Muscle layer of colon (tissue), 2 donors: ENCODE measurements at regions not wholly inside any gene's neighbourhood (a gene's known extent, or its start where the extent isn't known, plus 50 kb on each side); places are given as distances from the start of the nearest gene placed in this dataset.
"Not testable (repeated sequence)": the region's sequence is repeated elsewhere in the genome, so short reads cannot be mapped to it uniquely, and the experiment has no call there.

Experiments
- H3K27ac ChIP-seq: one replicate; pipeline ENCODE4 v1.7.0; 2013; ENCODE audit warnings: low read depth, mild to moderate bottlenecking, low read length, moderate library complexity
- H3K27me3 ChIP-seq, 2 donors: one replicate each; pipeline ENCODE4 v1.7.0; 2013; ENCODE audit warnings: low read length in 2 of 2, mild to moderate bottlenecking in 2 of 2; ENCODE audit not compliant: insufficient read depth in 2 of 2, control insufficient read depth in 1 of 2
- H3K36me3 ChIP-seq: one replicate; pipeline ENCODE4 v1.7.0; 2013; ENCODE audit warnings: mild to moderate bottlenecking, low read length; ENCODE audit not compliant: insufficient read depth
- H3K4me1 ChIP-seq: one replicate; pipeline ENCODE4 v1.7.0; 2013; ENCODE audit warnings: mild to moderate bottlenecking, low read length; ENCODE audit not compliant: insufficient read depth
- H3K4me3 ChIP-seq, 2 donors: one replicate each; pipeline ENCODE4 v1.7.0; 2013; ENCODE audit warnings: low read length in 2 of 2, low read depth in 1 of 2, mild to moderate bottlenecking in 1 of 2, moderate library complexity in 1 of 2
- H3K9ac ChIP-seq: one replicate; pipeline ENCODE4 v1.7.0; 2013; ENCODE audit warnings: low read length
- H3K9me3 ChIP-seq: one replicate; pipeline ENCODE4 v1.7.0; 2013; ENCODE audit warnings: mild to moderate bottlenecking, low read length
- donor health status: abdominal sarcoma.
- donor health status: Adenocarcinoma of cecum.

DNA sequence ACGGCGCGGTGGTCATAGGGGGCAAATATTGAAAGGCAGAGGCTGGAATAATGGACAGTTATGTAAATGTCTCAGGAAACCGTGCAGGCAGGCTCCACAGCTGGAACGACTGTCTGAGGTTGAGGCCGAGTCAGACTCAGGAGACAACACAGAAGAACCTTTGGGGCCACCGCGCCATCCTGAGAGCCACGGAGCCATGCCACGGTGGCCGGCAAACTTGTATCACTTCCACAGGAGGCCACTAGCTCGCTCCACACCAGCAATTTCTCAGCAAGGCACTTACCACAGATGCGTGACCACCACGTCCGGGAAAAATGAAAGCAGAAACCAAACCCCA is 156.7 kb upstream of the SALL3 start:
- no peaks in the 10 kb centered on the region for H3K36me3 ChIP-seq
- no peak overlapping the region for H3K27ac ChIP-seq
- H3K4me1 ChIP-seq: no peaks in the 10 kb centered on the region
- H3K9ac ChIP-seq: no peak overlapping the region
- H3K4me3 ChIP-seq: no peak overlapping the region
- no peaks in the 10 kb centered on the region for H3K9me3 ChIP-seq
- peaks cover 0 to 8% of the 10 kb centered on the region in 2 donors for H3K27me3 ChIP-seq

DNA sequence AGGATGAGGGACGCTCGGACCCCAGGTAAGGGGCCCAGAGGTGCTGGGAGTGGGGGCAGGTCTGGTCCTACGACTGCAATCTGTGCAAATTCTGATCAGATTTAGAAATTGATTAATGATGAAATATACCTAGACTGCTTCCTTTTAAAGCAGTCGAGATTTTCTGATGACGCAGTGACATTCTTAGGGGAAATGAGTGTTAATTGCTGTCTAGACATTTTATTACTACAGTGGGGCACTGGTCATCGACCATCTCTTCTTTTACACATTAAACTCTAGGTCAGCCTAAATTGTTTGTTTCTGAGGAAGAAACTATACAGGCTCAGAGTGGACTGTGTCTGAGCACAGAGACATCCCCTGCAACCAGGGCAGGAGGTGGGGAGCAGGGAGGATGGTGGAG is 154.4 kb upstream of the SALL3 start:
- no peaks in the 10 kb centered on the region for H3K9me3 ChIP-seq
- no peak overlapping the region for H3K27ac ChIP-seq
- H3K4me3 ChIP-seq: no peak overlapping the region
- H3K27me3 ChIP-seq: peaks cover 0 to 5% of the 10 kb centered on the region in 2 donors
- H3K36me3 ChIP-seq: no peaks in the 10 kb centered on the region
- H3K4me1 ChIP-seq: no peaks in the 10 kb centered on the region
- no peak overlapping the region for H3K9ac ChIP-seq

DNA sequence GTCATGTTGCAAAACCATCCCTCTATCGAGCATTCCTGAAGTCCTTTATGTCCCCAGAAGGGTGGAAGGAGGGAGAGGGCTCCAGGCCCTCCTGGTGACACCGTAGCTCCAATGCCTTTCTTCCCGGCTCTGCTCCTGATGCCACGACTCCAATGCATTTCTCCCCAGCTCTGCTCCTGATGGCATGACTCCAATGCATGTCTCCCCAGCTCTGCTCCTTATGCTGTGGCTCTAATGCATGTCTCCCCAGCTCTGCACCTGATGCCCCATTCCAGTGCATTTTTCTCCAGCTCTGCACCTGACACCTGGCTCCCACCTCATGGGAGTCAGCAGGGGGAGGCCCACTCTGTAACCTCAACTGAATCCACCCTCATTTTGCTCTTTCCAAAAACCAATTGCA is 153.0 kb upstream of the SALL3 start:
- Histone ChIP-seq H3K9me3 (no peaks in the 10 kb centered on the region), H3K4me1 (no peaks in the 10 kb centered on the region), H3K4me3 (no peak overlapping the region), H3K27ac (no peak overlapping the region), H3K27me3 (no peaks in the 10 kb centered on the region), H3K36me3 (no peaks in the 10 kb centered on the region), H3K9ac (no peak overlapping the region)

DNA sequence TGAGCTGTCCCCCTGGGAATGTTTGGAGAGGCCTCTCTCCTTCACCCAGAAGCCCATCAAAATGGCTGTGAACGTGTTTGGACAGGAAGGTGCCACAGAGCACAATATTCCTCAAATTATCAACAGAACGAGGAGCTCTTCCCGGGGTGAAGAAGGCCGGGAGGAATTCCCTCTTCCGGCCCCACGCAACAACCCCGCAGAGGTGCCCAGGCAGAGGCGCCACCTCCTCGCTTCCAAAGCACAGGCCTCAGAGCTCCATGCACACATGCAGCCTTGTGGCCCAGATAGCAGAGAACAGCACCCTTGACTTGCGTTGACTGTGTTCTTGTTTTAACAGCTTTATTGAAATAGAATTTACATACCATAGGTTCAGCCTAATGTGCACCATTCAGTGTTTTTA is 152.5 kb upstream of the SALL3 start:
- no peak overlapping the region for H3K9ac ChIP-seq
- no peaks in the 10 kb centered on the region for H3K27me3 ChIP-seq
- H3K36me3 ChIP-seq: no peaks in the 10 kb centered on the region
- no peaks in the 10 kb centered on the region for H3K9me3 ChIP-seq
- no peaks in the 10 kb centered on the region for H3K4me1 ChIP-seq
- no peak overlapping the region for H3K27ac ChIP-seq
- H3K4me3 ChIP-seq: no peak overlapping the region

DNA sequence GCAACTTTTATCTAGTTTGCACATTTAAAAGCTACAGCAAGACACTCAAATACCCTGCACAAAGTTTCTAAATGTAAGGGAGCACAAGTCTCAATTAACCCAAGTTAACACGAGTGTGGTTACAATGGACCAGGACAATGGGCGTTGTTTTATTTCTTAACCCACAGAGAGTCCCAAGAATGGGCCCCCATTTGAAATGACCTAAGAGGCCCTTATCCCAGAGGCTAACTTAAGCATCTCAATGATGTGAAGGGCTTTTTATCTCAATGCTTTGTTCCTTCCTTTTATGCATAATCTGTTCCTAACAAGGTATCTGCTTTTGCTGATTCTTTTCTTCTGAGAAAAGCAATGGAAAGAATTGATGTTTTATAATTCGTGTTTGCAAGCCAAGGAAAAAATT is 151.5 kb upstream of the SALL3 start:
- H3K4me1 ChIP-seq: no peaks in the 10 kb centered on the region
- no peaks in the 10 kb centered on the region for H3K27me3 ChIP-seq
- no peak overlapping the region for H3K9ac ChIP-seq
- no peak overlapping the region for H3K4me3 ChIP-seq
- H3K27ac ChIP-seq: no peak overlapping the region
- H3K36me3 ChIP-seq: no peaks in the 10 kb centered on the region
- no peaks in the 10 kb centered on the region for H3K9me3 ChIP-seq

DNA sequence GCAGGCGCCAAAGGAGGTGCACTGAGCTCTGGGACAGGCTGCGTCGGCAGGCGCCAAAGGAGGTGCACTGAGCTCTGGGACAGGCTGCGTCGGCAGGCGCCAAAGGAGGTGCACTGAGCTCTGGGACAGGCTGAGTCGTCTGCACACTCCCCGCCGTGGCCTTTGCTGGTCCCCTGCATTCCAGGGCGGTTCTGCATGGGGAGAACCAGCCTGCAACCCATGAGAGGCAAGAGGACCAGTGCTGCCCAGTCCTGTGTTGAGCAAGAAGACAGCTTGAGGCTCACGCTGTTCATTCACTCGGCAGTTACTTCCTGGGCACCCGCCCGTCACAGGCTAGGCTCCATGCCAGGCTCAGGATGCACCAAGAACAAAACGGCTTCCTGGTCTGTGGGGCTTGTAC is 150.6 kb upstream of the SALL3 start:
- H3K4me3 ChIP-seq, H3K36me3 ChIP-seq, H3K27me3 ChIP-seq, H3K9me3 ChIP-seq, H3K4me1 ChIP-seq, H3K9ac ChIP-seq, H3K27ac ChIP-seq: not testable (repeated sequence)

DNA sequence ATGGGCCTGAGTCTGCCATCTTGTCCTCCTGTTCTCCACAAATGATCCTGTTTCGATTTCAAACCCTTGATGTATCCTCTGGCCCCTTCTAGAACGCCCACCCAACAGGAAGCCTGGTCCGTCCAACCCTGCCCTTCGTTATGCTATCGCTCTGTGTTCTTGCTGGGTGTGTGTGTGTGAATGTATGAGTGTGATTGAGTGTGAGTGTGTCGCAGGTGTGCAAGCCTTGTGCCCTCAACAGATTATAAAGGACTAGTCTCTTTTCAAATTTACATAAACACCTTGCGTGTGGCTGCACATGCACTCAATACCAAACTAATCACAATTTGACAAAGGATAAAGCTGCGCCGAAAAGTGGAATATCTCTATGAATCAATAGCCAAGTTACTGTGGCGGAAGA is 149.5 kb upstream of the SALL3 start:
- Histone ChIP-seq H3K27ac (no peak overlapping the region), H3K9me3 (no peaks in the 10 kb centered on the region), H3K4me3 (no peak overlapping the region), H3K4me1 (no peaks in the 10 kb centered on the region), H3K36me3 (no peaks in the 10 kb centered on the region), H3K27me3 (no peaks in the 10 kb centered on the region), H3K9ac (no peak overlapping the region)

DNA sequence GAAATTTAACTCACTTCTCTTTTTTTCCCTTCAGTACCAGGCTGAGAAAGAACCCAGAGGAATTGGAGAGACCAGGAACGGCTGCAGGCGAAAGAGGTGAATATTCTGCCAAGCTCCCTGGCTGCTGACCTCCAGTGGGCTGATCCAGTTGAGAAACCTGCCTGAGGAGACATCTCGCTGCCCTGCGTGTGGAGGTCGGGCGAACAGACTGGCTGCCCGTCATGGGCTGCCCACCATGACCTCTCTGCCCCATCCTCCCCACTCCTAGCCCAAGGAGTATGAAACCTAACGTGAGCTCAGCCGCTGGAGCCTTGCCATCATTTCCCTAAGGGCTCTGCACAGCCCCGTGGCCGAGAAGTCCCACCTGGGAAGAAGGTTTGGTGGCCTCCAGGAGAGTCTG is 148.8 kb upstream of the SALL3 start:
- Histone ChIP-seq H3K4me3 (no peak overlapping the region), H3K9me3 (no peaks in the 10 kb centered on the region), H3K36me3 (no peaks in the 10 kb centered on the region), H3K27ac (no peak overlapping the region), H3K4me1 (no peaks in the 10 kb centered on the region), H3K9ac (no peak overlapping the region), H3K27me3 (no peaks in the 10 kb centered on the region)

DNA sequence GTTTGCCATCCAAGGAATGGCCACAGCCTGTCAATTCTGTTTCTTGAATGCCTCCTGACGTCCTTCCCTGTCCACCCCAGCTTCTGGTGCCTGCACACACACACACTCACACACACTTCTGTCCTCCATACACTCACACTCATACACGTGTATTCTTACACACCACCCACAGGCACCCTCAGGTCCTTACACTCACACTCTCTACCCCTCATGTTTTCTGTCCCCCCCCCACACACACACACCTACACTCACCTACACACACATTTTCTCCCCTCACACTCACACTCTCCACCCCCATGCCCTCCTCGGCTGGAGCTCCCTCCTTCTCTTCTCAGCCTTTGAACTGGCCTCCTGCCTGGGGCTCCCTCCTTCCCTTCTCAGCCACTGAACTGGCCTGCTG is 148.0 kb upstream of the SALL3 start:
- H3K36me3 ChIP-seq: no peaks in the 10 kb centered on the region
- no peak overlapping the region for H3K27ac ChIP-seq
- no peaks in the 10 kb centered on the region for H3K9me3 ChIP-seq
- no peak overlapping the region for H3K9ac ChIP-seq
- H3K27me3 ChIP-seq: no peaks in the 10 kb centered on the region
- no peak overlapping the region for H3K4me3 ChIP-seq
- no peaks in the 10 kb centered on the region for H3K4me1 ChIP-seq

DNA sequence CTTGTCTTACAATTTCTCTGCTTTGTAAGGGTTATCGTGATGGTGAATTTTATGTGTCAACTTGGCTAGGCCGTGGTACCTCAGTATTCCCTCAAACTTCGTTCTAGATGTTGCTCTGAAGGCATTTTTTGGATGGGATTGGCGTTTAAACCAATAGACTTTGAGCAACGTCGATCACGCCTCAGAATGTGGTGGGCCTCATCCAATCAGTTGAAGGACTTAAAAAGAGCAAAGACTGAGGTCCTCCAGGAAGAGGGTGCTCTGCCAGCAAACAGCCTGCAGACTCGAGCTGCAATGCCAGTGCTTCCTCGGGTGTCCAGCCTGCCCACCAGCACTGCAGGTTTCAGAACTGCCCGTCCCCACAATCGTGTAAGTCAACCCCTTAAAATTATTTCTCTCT is 145.8 kb upstream of the SALL3 start:
- Histone ChIP-seq H3K27me3 (no peaks in the 10 kb centered on the region), H3K4me1 (no peaks in the 10 kb centered on the region), H3K9me3 (no peaks in the 10 kb centered on the region), H3K4me3 (no peak overlapping the region), H3K9ac (no peak overlapping the region), H3K27ac (no peak overlapping the region), H3K36me3 (no peaks in the 10 kb centered on the region)

DNA sequence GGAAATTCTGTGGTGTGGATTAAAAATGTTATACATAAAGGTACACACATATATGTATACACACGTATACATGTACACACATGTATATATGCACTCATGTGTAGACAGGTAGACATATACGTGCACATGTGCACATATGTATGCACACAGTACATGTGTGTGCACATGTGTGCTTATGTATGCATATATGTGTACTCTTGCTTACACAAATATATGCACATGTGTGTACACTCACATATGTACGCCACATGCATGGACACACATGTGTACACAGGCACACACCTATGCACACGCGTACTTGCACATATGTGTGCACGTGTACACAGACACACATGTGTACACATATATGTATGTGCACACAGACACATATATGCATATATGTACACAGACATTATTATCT is 142.8 kb upstream of the SALL3 start:
- Histone ChIP-seq H3K27me3 (no peaks in the 10 kb centered on the region), H3K4me3 (no peak overlapping the region), H3K4me1 (no peaks in the 10 kb centered on the region), H3K27ac (no peak overlapping the region), H3K9me3 (no peaks in the 10 kb centered on the region), H3K36me3 (no peaks in the 10 kb centered on the region), H3K9ac (no peak overlapping the region)

DNA sequence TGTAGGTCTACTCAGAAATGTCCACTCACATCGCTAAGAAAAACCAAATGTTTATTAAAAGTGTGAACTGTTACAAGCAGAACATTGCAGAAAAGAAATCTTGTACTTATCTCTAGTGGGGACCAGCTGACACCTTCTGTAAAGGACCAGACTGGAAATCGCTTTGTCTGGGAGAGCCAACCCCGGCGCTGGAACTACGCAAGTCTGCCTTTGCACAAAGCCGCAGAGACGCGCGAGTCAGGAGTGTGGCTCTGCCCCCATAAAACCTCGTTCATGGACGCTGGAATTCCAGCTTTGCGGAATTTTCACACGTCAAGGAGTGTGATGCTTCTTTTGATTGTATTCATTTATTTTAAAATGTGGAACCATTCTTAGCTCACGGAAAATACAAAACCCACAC is 141.9 kb upstream of the SALL3 start:
- H3K4me1 ChIP-seq: no peaks in the 10 kb centered on the region
- H3K9me3 ChIP-seq: no peaks in the 10 kb centered on the region
- H3K36me3 ChIP-seq: no peaks in the 10 kb centered on the region
- no peak overlapping the region for H3K9ac ChIP-seq
- H3K4me3 ChIP-seq: no peak overlapping the region
- no peak overlapping the region for H3K27ac ChIP-seq
- H3K27me3 ChIP-seq: no peaks in the 10 kb centered on the region

DNA sequence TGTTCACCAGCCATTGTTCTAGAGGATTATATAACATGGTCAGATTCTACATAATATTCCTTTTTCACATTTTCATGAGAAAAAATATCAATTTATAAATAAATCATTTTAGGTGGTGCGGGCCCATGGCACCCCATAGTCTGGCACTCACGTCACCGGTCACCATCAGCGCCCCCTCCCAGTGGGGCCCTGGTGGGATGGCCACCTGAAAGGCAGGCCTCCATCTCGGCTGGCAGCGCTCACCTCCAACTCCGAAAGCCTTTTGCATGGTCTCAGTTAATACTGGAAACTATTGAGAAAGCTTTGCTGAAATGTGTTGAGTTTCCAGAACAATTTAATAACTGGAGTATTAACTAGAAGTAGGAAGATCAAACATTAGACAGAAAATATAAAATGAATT is 141.4 kb upstream of the SALL3 start:
- no peaks in the 10 kb centered on the region for H3K9me3 ChIP-seq
- H3K27ac ChIP-seq: no peak overlapping the region
- H3K27me3 ChIP-seq: no peaks in the 10 kb centered on the region
- no peak overlapping the region for H3K9ac ChIP-seq
- H3K4me3 ChIP-seq: no peak overlapping the region
- H3K4me1 ChIP-seq: no peaks in the 10 kb centered on the region
- no peaks in the 10 kb centered on the region for H3K36me3 ChIP-seq
